Gastrocnemius medialis (tissue), 4 donors: ENCODE measurements at regions not wholly inside any gene's neighbourhood (a gene's known extent, or its start where the extent isn't known, plus 50 kb on each side); places are given as distances from the start of the nearest gene placed in this dataset.
A peak's percentile ranks its signal among the peaks of the same experiment; 100 is the strongest.

ENCODE experiments used
- ATAC-seq, 2 donors: fragments of 150-250 bp; one replicate each; pipeline ENCODE4 v1.9.1; 2016
- DNase-seq, 2 donors: peaks; one replicate each; pipeline ENCODE4 v3.0.0-alpha.2; 2019
- H3K27ac ChIP-seq, 4 donors: fragments of 200-600 bp; sonication (generic); 1 replicate in 1 of 4; 2 replicates in 3 of 4; pipeline ENCODE4 v1.5.1; 2016 to 2018; ENCODE audit warnings: mild to moderate bottlenecking in 2 of 4, moderate library complexity in 1 of 4
- H3K27me3 ChIP-seq, 3 donors: fragments of 200-600 bp; sonication (generic) in 2 of 3; 1 replicate in 1 of 3; 2 replicates in 2 of 3; pipeline versions ENCODE4 v1.5.1 to v1.6.0; 2016 to 2019; ENCODE audit warnings: mild to moderate bottlenecking in 1 of 3, moderate library complexity in 1 of 3
- H3K36me3 ChIP-seq, 2 donors: fragments of 200-600 bp; sonication (generic) in 1 of 2; one replicate each; pipeline ENCODE4 v1.5.1; 2017 to 2018
- H3K4me1 ChIP-seq, 2 donors: fragments of 200-600 bp; sonication (generic) in 1 of 2; one replicate each; pipeline ENCODE4 v1.5.1; 2016 to 2017; ENCODE audit warnings: mild to moderate bottlenecking in 2 of 2
- H3K4me3 ChIP-seq, 4 donors: fragments of 200-600 bp; sonication (generic) in 3 of 4; 1 replicate in 1 of 4; 2 replicates in 3 of 4; pipeline ENCODE4 v1.5.1; 2016 to 2019; ENCODE audit warnings: mild to moderate bottlenecking in 2 of 4
- H3K9me3 ChIP-seq, 3 donors: fragments of 200-600 bp; sonication (generic) in 2 of 3; 1 replicate in 1 of 3; 2 replicates in 2 of 3; pipeline ENCODE4 v1.5.1; 2016 to 2019
- POLR2A ChIP-seq, 2 donors: fragments of 450-650 bp; IDR thresholded peaks; one replicate each; pipeline ENCODE4 v1.6.1; 2017; ENCODE audit warnings: antibody characterized with exemption in 2 of 2, mild to moderate bottlenecking in 2 of 2, moderate library complexity in 2 of 2
- in situ Hi-C, 4 donors: fragments of 200-750 bp; cut with MboI; loops; one replicate each; pipeline versions ENCODE4 v1.15.0 to v1.8.0; 2017; ENCODE audit warnings: low sequenced_read_pairs in 4 of 4
- intact Hi-C: fragments of 100-400 bp; cut with DNase I; formaldehyde crosslinking; loops from one replicate; pipeline ENCODE4 v1.15.1; 2023; ENCODE audit warnings: low total_unique reads
- TF ChIP-seq, protein P1 (sequence below), 5 experiments: fragments of 450-650 bp in 3 of 5; fragments of 200-600 bp in 2 of 5; sonication (generic) in 2 of 5; IDR thresholded peaks in 4 of 5; conservative IDR thresholded peaks in 1 of 5; 1 replicate in 4 of 5; 2 replicates in 1 of 5; pipeline ENCODE4 v1.5.1; 2016 to 2019; ENCODE audit warnings: antibody characterized with exemption in 5 of 5, mild to moderate bottlenecking in 3 of 5, moderate library complexity in 3 of 5

DNA sequence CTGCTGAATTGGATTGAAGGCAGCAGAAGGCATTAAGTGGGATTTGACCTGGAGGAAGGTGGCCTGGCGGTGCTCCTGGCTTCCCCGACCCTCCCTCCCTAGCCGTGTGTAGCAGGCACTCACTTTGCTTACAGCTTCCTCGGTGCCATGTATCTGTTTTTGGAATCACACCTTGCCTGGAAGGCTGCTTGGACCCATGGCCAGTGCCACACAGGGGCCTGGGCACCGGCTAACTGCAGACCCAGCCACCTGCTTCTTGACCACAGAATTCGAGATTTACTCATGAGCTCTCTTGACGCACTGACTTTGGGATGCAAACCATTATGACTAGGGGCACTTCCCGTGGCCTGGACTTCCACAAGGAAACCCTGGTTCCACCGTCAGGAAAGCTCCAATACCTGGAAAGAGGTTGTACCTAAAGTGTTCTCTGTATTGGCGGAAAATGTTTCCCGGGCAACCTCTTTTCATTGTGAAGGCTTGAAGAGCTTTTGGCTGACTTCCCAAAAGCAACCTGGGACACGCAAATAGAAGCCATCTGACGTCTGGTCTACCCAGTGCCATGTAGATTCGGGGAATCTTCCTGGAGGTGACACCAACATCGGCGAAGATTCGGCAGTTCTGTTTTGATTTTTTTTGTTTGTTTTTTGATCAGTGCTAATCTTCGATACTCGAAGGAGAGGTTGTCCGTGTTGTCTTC lies 125.6 kb upstream of the RTL1 start:
- DNase-seq (peak in 1 of 2 donors; percentile 2), ATAC-seq (no peak)
- Histone ChIP-seq H3K36me3 (no peaks in the 10 kb centered on the region), H3K4me1 (no peaks in the 10 kb centered on the region), H3K4me3 (no peak overlapping the region), H3K9me3 (no peaks in the 10 kb centered on the region), H3K27me3 (no peaks in the 10 kb centered on the region), H3K27ac (no peak overlapping the region)
- no peak for TF ChIP-seq POLR2A (IDR thresholded peaks at IDR 0.05)
- TF ChIP-seq, protein P1, sequence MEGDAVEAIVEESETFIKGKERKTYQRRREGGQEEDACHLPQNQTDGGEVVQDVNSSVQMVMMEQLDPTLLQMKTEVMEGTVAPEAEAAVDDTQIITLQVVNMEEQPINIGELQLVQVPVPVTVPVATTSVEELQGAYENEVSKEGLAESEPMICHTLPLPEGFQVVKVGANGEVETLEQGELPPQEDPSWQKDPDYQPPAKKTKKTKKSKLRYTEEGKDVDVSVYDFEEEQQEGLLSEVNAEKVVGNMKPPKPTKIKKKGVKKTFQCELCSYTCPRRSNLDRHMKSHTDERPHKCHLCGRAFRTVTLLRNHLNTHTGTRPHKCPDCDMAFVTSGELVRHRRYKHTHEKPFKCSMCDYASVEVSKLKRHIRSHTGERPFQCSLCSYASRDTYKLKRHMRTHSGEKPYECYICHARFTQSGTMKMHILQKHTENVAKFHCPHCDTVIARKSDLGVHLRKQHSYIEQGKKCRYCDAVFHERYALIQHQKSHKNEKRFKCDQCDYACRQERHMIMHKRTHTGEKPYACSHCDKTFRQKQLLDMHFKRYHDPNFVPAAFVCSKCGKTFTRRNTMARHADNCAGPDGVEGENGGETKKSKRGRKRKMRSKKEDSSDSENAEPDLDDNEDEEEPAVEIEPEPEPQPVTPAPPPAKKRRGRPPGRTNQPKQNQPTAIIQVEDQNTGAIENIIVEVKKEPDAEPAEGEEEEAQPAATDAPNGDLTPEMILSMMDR (IDR thresholded peaks at IDR 0.05 in 4 of 5, conservative IDR thresholded peaks at IDR 0.05 in 1 of 5), result no peak
- in situ Hi-C loops (no loop called here), intact Hi-C loops (no loop called here)

DNA sequence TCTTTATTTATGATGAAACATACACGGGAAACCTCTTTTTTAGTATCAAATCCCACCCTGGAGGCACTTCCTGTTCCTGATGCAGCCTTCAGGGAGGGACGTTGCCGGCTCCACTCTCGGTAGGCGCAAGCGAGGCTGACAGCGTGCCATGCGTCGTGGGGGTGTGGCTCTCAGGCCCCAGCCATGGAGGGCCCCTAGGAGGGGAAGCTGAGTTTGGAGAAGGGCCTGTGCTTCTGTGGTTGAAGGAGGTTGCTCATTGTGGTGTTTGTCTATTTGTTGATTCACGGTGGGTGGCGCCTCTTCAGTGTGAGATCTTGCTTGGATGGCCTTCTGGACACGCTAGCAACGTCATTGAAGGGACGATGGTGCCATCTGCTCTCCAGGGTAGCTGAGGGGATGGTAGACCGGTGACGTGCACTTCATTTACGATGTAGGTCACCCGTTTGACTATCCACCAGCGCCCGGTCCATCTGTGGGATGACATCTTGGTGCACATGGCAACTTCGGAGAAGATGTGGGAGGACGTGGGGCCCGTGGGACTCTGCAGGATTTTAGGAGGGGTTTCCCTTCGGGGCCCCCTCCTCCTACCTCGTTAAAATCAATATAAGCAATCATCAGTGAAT lies 126.3 kb upstream of the RTL1 start:
- TF ChIP-seq POLR2A (IDR thresholded peaks at IDR 0.05), result no peak
- TF ChIP-seq, protein P1 (IDR thresholded peaks at IDR 0.05 in 4 of 5, conservative IDR thresholded peaks at IDR 0.05 in 1 of 5), result no peak
- ATAC-seq (no peak), DNase-seq (peak in 1 of 2 donors; percentile 2)
- no peaks in the 10 kb centered on the region for H3K36me3 ChIP-seq
- in situ Hi-C loops, result no loop called here
- no peaks in the 10 kb centered on the region for H3K4me1 ChIP-seq
- H3K9me3 ChIP-seq, result no peaks in the 10 kb centered on the region
- H3K27ac ChIP-seq, result no peak overlapping the region
- intact Hi-C loops, result no loop called here
- H3K4me3 ChIP-seq, result no peak overlapping the region
- no peaks in the 10 kb centered on the region for H3K27me3 ChIP-seq

DNA sequence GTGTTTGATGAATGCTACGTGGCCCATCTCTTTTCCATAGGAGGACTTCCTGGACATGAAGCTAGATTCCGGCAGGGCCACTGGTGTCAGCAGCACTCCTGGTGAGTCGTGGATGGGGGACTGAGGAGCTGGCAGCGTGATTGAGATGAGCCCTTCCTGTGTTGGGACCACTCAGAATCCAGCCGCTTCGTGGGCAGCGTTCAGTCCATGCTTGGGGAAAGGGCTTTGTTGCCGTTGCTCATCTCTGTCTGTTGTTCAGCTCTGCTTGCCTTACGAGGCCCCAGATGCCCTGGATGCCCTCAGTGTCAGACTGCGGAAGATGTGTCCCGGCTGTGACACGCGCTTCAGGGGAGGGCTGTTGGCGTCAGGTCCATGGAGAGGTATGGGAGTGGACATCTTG lies 127.1 kb upstream of the RTL1 start:
- H3K4me3 ChIP-seq, result no peak overlapping the region
- TF ChIP-seq, protein P1 (IDR thresholded peaks at IDR 0.05 in 4 of 5, conservative IDR thresholded peaks at IDR 0.05 in 1 of 5), result no peak
- TF ChIP-seq POLR2A (IDR thresholded peaks at IDR 0.05), result no peak
- no peak overlapping the region for H3K27ac ChIP-seq
- no peaks in the 10 kb centered on the region for H3K27me3 ChIP-seq
- ATAC-seq (no peak), DNase-seq (no peak)
- no peaks in the 10 kb centered on the region for H3K36me3 ChIP-seq
- intact Hi-C loops (no loop called here), in situ Hi-C loops (no loop called here)
- H3K9me3 ChIP-seq, result no peaks in the 10 kb centered on the region
- H3K4me1 ChIP-seq, result no peaks in the 10 kb centered on the region

DNA sequence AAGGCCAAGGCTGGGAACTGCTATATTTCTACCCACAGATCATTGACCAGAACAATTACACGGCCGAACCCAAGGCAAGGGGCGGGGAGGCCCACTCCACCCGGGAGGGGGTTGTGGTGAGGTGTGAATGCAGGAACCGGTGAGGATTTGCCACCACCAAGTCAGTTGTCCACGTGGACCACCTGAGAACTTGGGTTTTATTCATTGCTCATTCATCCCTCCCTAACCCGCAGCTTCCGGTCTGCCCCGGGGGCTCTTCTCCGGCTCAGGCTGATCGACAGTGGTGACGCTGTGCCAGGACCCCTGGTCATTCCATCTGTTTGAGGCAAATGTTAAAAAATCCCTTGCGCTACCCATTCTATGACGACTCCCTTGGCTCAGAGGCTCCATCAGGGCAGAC lies 127.7 kb upstream of the RTL1 start:
- TF ChIP-seq POLR2A (IDR thresholded peaks at IDR 0.05), result no peak
- TF ChIP-seq, protein P1 (IDR thresholded peaks at IDR 0.05 in 4 of 5, conservative IDR thresholded peaks at IDR 0.05 in 1 of 5), result no peak
- in situ Hi-C loops, result no loop called here
- Histone ChIP-seq H3K36me3 (no peaks in the 10 kb centered on the region), H3K9me3 (no peaks in the 10 kb centered on the region), H3K27me3 (no peaks in the 10 kb centered on the region), H3K4me1 (no peaks in the 10 kb centered on the region), H3K27ac (no peak overlapping the region), H3K4me3 (no peak overlapping the region)
- no peak for ATAC-seq
- intact Hi-C loops, result no loop called here
- peak in 1 of 2 donors; percentile 1 for DNase-seq
